Effector memory CD8-positive, alpha-beta T cell (primary cell): ENCODE measurements at regions not wholly inside any gene's neighbourhood (a gene's known extent, or its start where the extent isn't known, plus 50 kb on each side); places are given as distances from the start of the nearest gene placed in this dataset.

ENCODE experiments used
- ATAC-seq: fragments of 150-1000 bp; cut with Tn5 transposase; replicated peaks from 2 replicates; pipeline ENCODE4 v1.10.0; 2021; ENCODE audit warnings: mild to moderate bottlenecking, moderate library complexity
- DNase-seq, 3 experiments: peaks; one replicate each; pipeline ENCODE4 v3.0.0; 2021
- H3K27ac Mint-ChIP-seq, 2 donors: one replicate each; pipeline ENCODE4 v1.8.0; 2022; ENCODE audit warnings: mild to moderate bottlenecking in 2 of 2, mixed read lengths in 2 of 2, moderate library complexity in 2 of 2
- H3K27me3 Mint-ChIP-seq, 2 donors: one replicate each; pipeline ENCODE4 v1.8.0; 2022; ENCODE audit warnings: mixed read lengths in 2 of 2
- H3K36me3 Mint-ChIP-seq: one replicate; pipeline ENCODE4 v1.8.0; 2022; ENCODE audit warnings: mild to moderate bottlenecking, moderate library complexity, mixed read lengths; ENCODE audit not compliant: insufficient read depth
- H3K4me1 Mint-ChIP-seq, 2 donors: one replicate each; pipeline ENCODE4 v1.8.0; 2022; ENCODE audit warnings: low read depth in 2 of 2, mixed read lengths in 2 of 2
- H3K4me3 Mint-ChIP-seq, 2 donors: one replicate each; pipeline ENCODE4 v1.8.0; 2022; ENCODE audit warnings: mild to moderate bottlenecking in 2 of 2, mixed read lengths in 2 of 2, moderate library complexity in 2 of 2
- H3K9me3 Mint-ChIP-seq, 2 donors: one replicate each; pipeline ENCODE4 v1.8.0; 2022; ENCODE audit warnings: mixed read lengths in 2 of 2

- ATAC-seq (no peak), DNase-seq (no peak)
- peaks cover 0 to 1% of the 10 kb centered on the region in 2 donors for H3K9me3 Mint-ChIP-seq
Measured at GRCh38 chr9:23615569-23615968, 210.5 kb downstream of the ELAVL2 start.

GRCh38 chr9:23621188-23621587 lies 204.9 kb downstream of the ELAVL2 start:
- Mint-ChIP-seq H3K9me3 (peaks cover 0 to 2% of the 10 kb centered on the region in 2 donors), H3K4me3 (no peak overlapping the region), H3K36me3 (no peaks in the 10 kb centered on the region), H3K27ac (no peak overlapping the region), H3K4me1 (no peaks in the 10 kb centered on the region), H3K27me3 (no peaks in the 10 kb centered on the region)
- no peak for ATAC-seq
- DNase-seq = no peak

More at GRCh38 chr9:23615569-23615968, 210.5 kb downstream of the ELAVL2 start:
- Mint-ChIP-seq H3K27me3 (no peaks in the 10 kb centered on the region), H3K4me3 (no peak overlapping the region), H3K27ac (no peak overlapping the region), H3K36me3 (no peaks in the 10 kb centered on the region), H3K4me1 (no peaks in the 10 kb centered on the region)

GRCh38 chr9:23621924-23622323 lies 204.1 kb downstream of the ELAVL2 start:
- Mint-ChIP-seq H3K4me1 (no peaks in the 10 kb centered on the region), H3K36me3 (no peaks in the 10 kb centered on the region)

GRCh38 chr9:23622396-23622795 lies 203.6 kb downstream of the ELAVL2 start:
- DNase-seq = no peak
- no peaks in the 10 kb centered on the region for H3K4me1 Mint-ChIP-seq
- H3K27me3 Mint-ChIP-seq = no peaks in the 10 kb centered on the region
- H3K4me3 Mint-ChIP-seq = no peak overlapping the region
- H3K9me3 Mint-ChIP-seq = peaks cover 0 to 3% of the 10 kb centered on the region in 2 donors
- no peaks in the 10 kb centered on the region for H3K36me3 Mint-ChIP-seq
- no peak overlapping the region for H3K27ac Mint-ChIP-seq
- no peak for ATAC-seq

More at GRCh38 chr9:23621924-23622323, 204.1 kb downstream of the ELAVL2 start:
- Mint-ChIP-seq H3K4me3 (no peak overlapping the region), H3K27ac (no peak overlapping the region), H3K9me3 (peaks cover 0 to 3% of the 10 kb centered on the region in 2 donors), H3K27me3 (no peaks in the 10 kb centered on the region)
- DNase-seq = no peak
- ATAC-seq = no peak

- Mint-ChIP-seq H3K27ac (no peak overlapping the region), H3K9me3 (peaks cover 0 to 7% of the 10 kb centered on the region in 2 donors), H3K4me3 (no peak overlapping the region), H3K36me3 (no peaks in the 10 kb centered on the region), H3K4me1 (no peaks in the 10 kb centered on the region), H3K27me3 (no peaks in the 10 kb centered on the region)
- no peak for ATAC-seq
- DNase-seq = no peak
Measured at GRCh38 chr9:23630488-23630887, 195.6 kb downstream of the ELAVL2 start.

GRCh38 chr9:23635276-23635675 lies 190.8 kb downstream of the ELAVL2 start:
- Mint-ChIP-seq H3K4me1 (no peaks in the 10 kb centered on the region), H3K27ac (no peak overlapping the region), H3K4me3 (no peak overlapping the region), H3K9me3 (peaks cover 0 to 2% of the 10 kb centered on the region in 2 donors), H3K27me3 (no peaks in the 10 kb centered on the region), H3K36me3 (peaks cover 3% of the 10 kb centered on the region)
- no peak for DNase-seq
- ATAC-seq = no peak

GRCh38 chr9:23636199-23636598 lies 189.8 kb downstream of the ELAVL2 start:
- no peaks in the 10 kb centered on the region for H3K27me3 Mint-ChIP-seq
- H3K27ac Mint-ChIP-seq = no peak overlapping the region
- H3K9me3 Mint-ChIP-seq = no peaks in the 10 kb centered on the region
- H3K36me3 Mint-ChIP-seq = peaks cover 3% of the 10 kb centered on the region
- ATAC-seq (no peak), DNase-seq (no peak)
- H3K4me1 Mint-ChIP-seq = no peaks in the 10 kb centered on the region
- H3K4me3 Mint-ChIP-seq = no peak overlapping the region

GRCh38 chr9:23638011-23638410 lies 188.0 kb downstream of the ELAVL2 start:
- DNase-seq (no peak), ATAC-seq (no peak)
- Mint-ChIP-seq H3K4me3 (no peak overlapping the region), H3K27ac (no peak overlapping the region), H3K4me1 (no peaks in the 10 kb centered on the region), H3K9me3 (no peaks in the 10 kb centered on the region), H3K36me3 (peaks cover 3% of the 10 kb centered on the region), H3K27me3 (no peaks in the 10 kb centered on the region)

GRCh38 chr9:23638837-23639426 lies 187.1 kb downstream of the ELAVL2 start:
- peaks cover 0 to 7% of the 10 kb centered on the region in 2 donors for H3K9me3 Mint-ChIP-seq

More at GRCh38 chr9:23638837-23639426, 187.1 kb downstream of the ELAVL2 start:
- no peak overlapping the region for H3K4me3 Mint-ChIP-seq
- H3K27ac Mint-ChIP-seq = no peak overlapping the region
- no peak for DNase-seq
- peaks cover 3% of the 10 kb centered on the region for H3K36me3 Mint-ChIP-seq
- H3K4me1 Mint-ChIP-seq = no peaks in the 10 kb centered on the region
- no peak for ATAC-seq
- no peaks in the 10 kb centered on the region for H3K27me3 Mint-ChIP-seq
